Kidney (tissue), 13 donors: ENCODE measurements at regions not wholly inside any gene's neighbourhood (a gene's known extent, or its start where the extent isn't known, plus 50 kb on each side); places are given as distances from the start of the nearest gene placed in this dataset.

Experiments used
- DNase-seq, 5 donors: peaks; one replicate each; pipeline ENCODE4 v3.0.0-alpha.2; 2013 to 2020
- FAIRE-seq: peaks from 2 replicates; lab custom pipeline; 2012; peaks lifted over from hg19 to GRCh38; lab: Jason Lieb, UNC
- H3K27ac ChIP-seq, 2 donors: one replicate each; pipeline ENCODE4 v1.7.0; 2013; ENCODE audit warnings: low read depth in 2 of 2, low read length in 2 of 2, inconsistent platforms in 1 of 2
- H3K27me3 ChIP-seq: one replicate; pipeline ENCODE4 v1.7.1; 2013; ENCODE audit warnings: low read length, inconsistent platforms; ENCODE audit not compliant: control insufficient read depth, insufficient read depth
- H3K36me3 ChIP-seq, 3 donors: one replicate each; pipeline versions ENCODE4 v1.7.0 to v1.7.1; 2013; ENCODE audit warnings: low read length in 3 of 3, control low read depth in 1 of 3, inconsistent platforms in 1 of 3; ENCODE audit not compliant: insufficient read depth in 3 of 3, control insufficient read depth in 2 of 3
- H3K4me1 ChIP-seq, 3 donors: one replicate each; pipeline versions ENCODE4 v1.7.0 to v1.7.1; 2013; ENCODE audit warnings: low read length in 3 of 3, inconsistent platforms in 1 of 3, low read depth in 1 of 3; ENCODE audit not compliant: control insufficient read depth in 2 of 3, insufficient read depth in 2 of 3
- H3K4me3 ChIP-seq, 3 donors: one replicate each; pipeline versions ENCODE4 v1.7.0 to v1.8.1; 2013; ENCODE audit warnings: low read length in 3 of 3, control low read depth in 1 of 3, inconsistent platforms in 1 of 3
- H3K9ac ChIP-seq, 3 donors: one replicate each; pipeline versions ENCODE4 v1.7.0 to v1.7.1; 2013; ENCODE audit warnings: low read length in 3 of 3, control low read depth in 1 of 3, inconsistent platforms in 1 of 3
- H3K9me3 ChIP-seq, 3 donors: one replicate each; pipeline versions ENCODE4 v1.7.0 to v1.7.1; 2013; ENCODE audit warnings: low read length in 3 of 3, control low read depth in 1 of 3, inconsistent platforms in 1 of 3; ENCODE audit not compliant: control insufficient read depth in 2 of 3, insufficient read depth in 1 of 3
- intact Hi-C: fragments of 100-400 bp; cut with DNase I; formaldehyde crosslinking; loops from one replicate; pipeline ENCODE4 v1.11.1; 2022
- TF ChIP-seq, protein P1 (sequence below): IDR thresholded peaks from 3 replicates; pipeline ENCODE4 v1.5.1; 2012; ENCODE audit warnings: mild to moderate bottlenecking, moderate library complexity, borderline replicate concordance; ENCODE audit not compliant: insufficient read depth; ENCODE audit errors: extremely low read depth
- donor health status: control.
- donor health status: control.
- donor health status: control.
- donor health status: control.
- donor health status: control.
- donor health status: DM: yes; HTN: yes; CAD: no.
- donor health status: Normal renal cell carcinoma (clear cell type).

DNA sequence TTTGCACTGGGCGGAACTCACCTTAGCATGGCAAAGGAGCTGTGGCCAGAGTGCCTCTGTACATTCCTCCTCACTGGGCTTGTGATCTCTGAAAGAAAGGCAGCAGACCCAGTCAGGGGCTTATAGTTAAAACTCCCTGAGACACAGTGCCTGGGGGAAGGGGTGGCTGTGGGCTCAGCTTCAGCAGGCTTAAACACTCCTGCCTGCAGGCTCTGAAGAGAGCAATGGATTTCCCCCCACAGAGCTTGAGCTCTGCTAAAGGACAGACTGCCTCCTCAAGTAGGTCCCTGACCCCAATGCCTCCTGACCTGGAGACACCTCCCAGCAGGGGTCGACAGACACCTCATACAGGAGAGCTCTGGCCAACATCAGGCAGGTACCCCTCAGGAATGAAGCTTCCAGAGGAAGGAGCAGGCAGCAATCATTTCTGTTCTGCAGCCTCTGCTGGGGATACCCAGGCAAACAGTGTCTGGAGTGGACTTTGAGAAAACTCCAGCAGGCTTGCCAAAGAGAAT is 327.5 kb upstream of the SLC16A7 start:
- H3K4me1 ChIP-seq, result no peaks in the 10 kb centered on the region

GRCh38 chr12:59260202-59260601 is 335.6 kb upstream of the SLC16A7 start:
- H3K27ac ChIP-seq, result no peak overlapping the region
- no peaks in the 10 kb centered on the region for H3K27me3 ChIP-seq
- H3K9me3 ChIP-seq, result peaks cover 0 to 3% (median 0%) of the 10 kb centered on the region in 3 donors
- H3K9ac ChIP-seq, result no peak overlapping the region
- TF ChIP-seq, protein P1, sequence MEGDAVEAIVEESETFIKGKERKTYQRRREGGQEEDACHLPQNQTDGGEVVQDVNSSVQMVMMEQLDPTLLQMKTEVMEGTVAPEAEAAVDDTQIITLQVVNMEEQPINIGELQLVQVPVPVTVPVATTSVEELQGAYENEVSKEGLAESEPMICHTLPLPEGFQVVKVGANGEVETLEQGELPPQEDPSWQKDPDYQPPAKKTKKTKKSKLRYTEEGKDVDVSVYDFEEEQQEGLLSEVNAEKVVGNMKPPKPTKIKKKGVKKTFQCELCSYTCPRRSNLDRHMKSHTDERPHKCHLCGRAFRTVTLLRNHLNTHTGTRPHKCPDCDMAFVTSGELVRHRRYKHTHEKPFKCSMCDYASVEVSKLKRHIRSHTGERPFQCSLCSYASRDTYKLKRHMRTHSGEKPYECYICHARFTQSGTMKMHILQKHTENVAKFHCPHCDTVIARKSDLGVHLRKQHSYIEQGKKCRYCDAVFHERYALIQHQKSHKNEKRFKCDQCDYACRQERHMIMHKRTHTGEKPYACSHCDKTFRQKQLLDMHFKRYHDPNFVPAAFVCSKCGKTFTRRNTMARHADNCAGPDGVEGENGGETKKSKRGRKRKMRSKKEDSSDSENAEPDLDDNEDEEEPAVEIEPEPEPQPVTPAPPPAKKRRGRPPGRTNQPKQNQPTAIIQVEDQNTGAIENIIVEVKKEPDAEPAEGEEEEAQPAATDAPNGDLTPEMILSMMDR, result no peak
- FAIRE-seq (no peak), DNase-seq (no peak)
- no peak overlapping the region for H3K4me3 ChIP-seq
- H3K36me3 ChIP-seq, result no peaks in the 10 kb centered on the region
- H3K4me1 ChIP-seq, result no peaks in the 10 kb centered on the region
- intact Hi-C loops, result no loop called here

More for the DNA sequence above, 327.5 kb upstream of the SLC16A7 start:
- DNase-seq (no peak), FAIRE-seq (no peak)
- TF ChIP-seq, protein P1, result no peak
- no peak overlapping the region for H3K4me3 ChIP-seq
- H3K27me3 ChIP-seq, result no peaks in the 10 kb centered on the region
- H3K9ac ChIP-seq, result no peak overlapping the region
- H3K36me3 ChIP-seq, result no peaks in the 10 kb centered on the region
- intact Hi-C loops, result no loop called here
- no peaks in the 10 kb centered on the region for H3K9me3 ChIP-seq
- no peak overlapping the region for H3K27ac ChIP-seq

DNA sequence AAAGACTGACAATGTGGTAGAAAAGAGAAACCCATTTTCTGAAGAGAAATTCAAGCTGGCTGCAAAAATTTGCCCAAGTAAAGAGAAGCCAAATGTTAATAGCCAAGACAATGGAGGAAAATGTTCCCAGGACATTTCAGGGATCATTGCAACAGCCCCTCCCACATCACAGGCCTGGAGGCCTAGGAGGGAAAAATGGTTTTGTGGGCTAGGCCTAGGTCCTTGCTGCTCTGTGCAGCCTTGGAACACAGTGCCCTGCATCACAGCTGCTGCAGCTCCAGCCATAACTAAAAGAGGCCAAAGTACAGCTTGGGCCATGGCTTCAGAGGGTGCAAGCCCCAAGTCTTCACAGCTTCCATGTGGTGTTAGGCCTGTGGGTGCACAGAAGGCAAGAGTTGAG is 332.4 kb upstream of the LRIG3 start:
- no peak for DNase-seq
- Histone ChIP-seq H3K9ac (no peak overlapping the region), H3K4me3 (no peak overlapping the region), H3K9me3 (peaks cover 0 to 11% (median 3%) of the 10 kb centered on the region in 3 donors), H3K27ac (no peak overlapping the region), H3K27me3 (no peaks in the 10 kb centered on the region), H3K36me3 (no peaks in the 10 kb centered on the region), H3K4me1 (no peaks in the 10 kb centered on the region)
- intact Hi-C loops, result no loop called here
- FAIRE-seq, result no peak
- TF ChIP-seq, protein P1, result no peak

DNA sequence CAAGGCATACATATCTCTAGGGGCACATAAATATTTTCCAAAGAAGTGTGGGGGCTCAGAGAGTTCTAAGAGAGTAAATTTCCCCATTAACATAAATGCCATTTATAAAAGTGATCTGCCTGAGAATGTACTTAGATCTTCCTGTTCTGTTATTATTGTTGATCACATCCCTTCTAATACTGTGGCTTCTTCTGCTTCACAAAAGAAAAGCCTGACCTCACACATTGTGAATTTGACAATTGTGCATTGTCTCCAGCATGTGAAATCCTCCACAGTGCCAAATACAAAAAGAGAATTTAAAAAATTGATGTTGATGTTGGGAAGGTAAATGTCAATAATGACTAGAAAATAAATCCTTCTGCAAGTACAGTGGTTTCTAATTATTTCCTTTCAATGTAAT is 330.5 kb upstream of the LRIG3 start:
- TF ChIP-seq, protein P1, result no peak

More for the DNA sequence above, 330.5 kb upstream of the LRIG3 start:
- intact Hi-C loops, result no loop called here
- no peak overlapping the region for H3K4me3 ChIP-seq
- H3K36me3 ChIP-seq, result no peaks in the 10 kb centered on the region
- no peak overlapping the region for H3K27ac ChIP-seq
- FAIRE-seq, result no peak
- H3K9ac ChIP-seq, result no peak overlapping the region
- peaks cover 0 to 8% (median 3%) of the 10 kb centered on the region in 3 donors for H3K9me3 ChIP-seq
- DNase-seq, result no peak
- H3K27me3 ChIP-seq, result no peaks in the 10 kb centered on the region
- no peaks in the 10 kb centered on the region for H3K4me1 ChIP-seq
